NB4 (cell line): ENCODE measurements at regions not wholly inside any gene's neighbourhood (a gene's known extent, or its start where the extent isn't known, plus 50 kb on each side); places are given as distances from the start of the nearest gene placed in this dataset.
A peak's percentile ranks its signal among the peaks of the same experiment; 100 is the strongest.

Experiments used
- DNase-seq: peaks from one replicate; pipeline ENCODE4 v3.0.0; 2010; ENCODE audit warnings: low read depth
- H3K4me3 ChIP-seq: one replicate; pipeline ENCODE4 v1.5.1; 2011; ENCODE audit warnings: mild to moderate bottlenecking, low read depth, low read length, moderate library complexity
- MYC ChIP-seq: IDR thresholded peaks from 2 replicates; pipeline ENCODE4 v1.6.1; 2011; ENCODE audit warnings: low read depth, low read length
- POLR2A ChIP-seq: IDR thresholded peaks from 2 replicates; pipeline ENCODE4 v1.6.1; 2011; ENCODE audit warnings: mild to moderate bottlenecking; ENCODE audit not compliant: insufficient read length; ENCODE audit errors: extremely low read depth
- TF ChIP-seq, protein P1 (sequence below): IDR thresholded peaks from one replicate; pipeline ENCODE4 v1.5.1; 2012; ENCODE audit warnings: low read depth, low read length
- TF ChIP-seq, protein P2 (sequence below): IDR thresholded peaks from 2 replicates; pipeline ENCODE4 v1.6.1; 2011; ENCODE audit warnings: low read depth, low read length

DNA sequence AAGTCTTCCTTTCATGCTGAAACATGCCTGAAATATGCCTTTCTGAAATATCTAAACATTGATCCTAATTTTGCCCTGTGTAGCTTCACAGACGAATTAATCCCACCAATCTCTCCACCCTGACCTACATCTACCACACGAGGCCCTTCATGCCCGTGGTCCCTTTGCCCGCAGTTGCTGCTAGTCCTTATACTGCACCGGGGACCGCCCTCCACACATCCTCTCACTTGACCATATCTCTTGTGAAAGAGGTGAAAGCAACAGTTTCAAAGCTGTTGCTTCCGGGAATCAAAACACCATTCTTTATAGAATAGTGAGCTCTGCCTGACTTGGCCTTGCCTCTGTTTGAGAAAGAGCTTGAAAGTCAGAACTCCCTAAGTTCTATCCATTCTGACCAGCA, 499.5 kb downstream of the NTRK3 start:
- peak; percentile 11 for DNase-seq
- TF ChIP-seq MYC (no peak), POLR2A (no peak)
- TF ChIP-seq, protein P1, sequence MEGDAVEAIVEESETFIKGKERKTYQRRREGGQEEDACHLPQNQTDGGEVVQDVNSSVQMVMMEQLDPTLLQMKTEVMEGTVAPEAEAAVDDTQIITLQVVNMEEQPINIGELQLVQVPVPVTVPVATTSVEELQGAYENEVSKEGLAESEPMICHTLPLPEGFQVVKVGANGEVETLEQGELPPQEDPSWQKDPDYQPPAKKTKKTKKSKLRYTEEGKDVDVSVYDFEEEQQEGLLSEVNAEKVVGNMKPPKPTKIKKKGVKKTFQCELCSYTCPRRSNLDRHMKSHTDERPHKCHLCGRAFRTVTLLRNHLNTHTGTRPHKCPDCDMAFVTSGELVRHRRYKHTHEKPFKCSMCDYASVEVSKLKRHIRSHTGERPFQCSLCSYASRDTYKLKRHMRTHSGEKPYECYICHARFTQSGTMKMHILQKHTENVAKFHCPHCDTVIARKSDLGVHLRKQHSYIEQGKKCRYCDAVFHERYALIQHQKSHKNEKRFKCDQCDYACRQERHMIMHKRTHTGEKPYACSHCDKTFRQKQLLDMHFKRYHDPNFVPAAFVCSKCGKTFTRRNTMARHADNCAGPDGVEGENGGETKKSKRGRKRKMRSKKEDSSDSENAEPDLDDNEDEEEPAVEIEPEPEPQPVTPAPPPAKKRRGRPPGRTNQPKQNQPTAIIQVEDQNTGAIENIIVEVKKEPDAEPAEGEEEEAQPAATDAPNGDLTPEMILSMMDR, result no peak
- TF ChIP-seq, protein P2, sequence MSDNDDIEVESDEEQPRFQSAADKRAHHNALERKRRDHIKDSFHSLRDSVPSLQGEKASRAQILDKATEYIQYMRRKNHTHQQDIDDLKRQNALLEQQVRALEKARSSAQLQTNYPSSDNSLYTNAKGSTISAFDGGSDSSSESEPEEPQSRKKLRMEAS, result no peak
- no peak overlapping the region for H3K4me3 ChIP-seq

DNA sequence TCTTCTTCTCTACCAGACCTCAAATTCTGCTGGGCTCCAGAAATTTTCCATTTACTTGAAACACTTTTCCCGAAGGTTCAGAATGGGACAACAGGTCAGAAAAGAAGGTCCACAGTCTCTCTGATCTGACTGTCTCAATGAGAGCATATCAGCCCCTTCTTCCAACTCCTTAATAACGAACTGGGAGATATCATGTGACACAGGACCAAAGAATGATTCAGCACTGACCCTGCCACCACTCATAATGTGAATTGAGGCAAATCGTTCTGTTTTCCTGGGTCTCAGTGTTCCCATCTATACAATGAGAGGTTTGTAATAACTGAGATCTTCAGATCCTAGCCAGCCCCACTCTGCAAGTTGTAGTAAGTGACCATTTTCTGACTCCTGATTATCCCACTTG, 500.5 kb downstream of the NTRK3 start:
- no peak overlapping the region for H3K4me3 ChIP-seq
- no peak for DNase-seq
- TF ChIP-seq, protein P2, result no peak
- TF ChIP-seq, protein P1, result no peak
- TF ChIP-seq MYC, result no peak
- no peak for TF ChIP-seq POLR2A

DNA sequence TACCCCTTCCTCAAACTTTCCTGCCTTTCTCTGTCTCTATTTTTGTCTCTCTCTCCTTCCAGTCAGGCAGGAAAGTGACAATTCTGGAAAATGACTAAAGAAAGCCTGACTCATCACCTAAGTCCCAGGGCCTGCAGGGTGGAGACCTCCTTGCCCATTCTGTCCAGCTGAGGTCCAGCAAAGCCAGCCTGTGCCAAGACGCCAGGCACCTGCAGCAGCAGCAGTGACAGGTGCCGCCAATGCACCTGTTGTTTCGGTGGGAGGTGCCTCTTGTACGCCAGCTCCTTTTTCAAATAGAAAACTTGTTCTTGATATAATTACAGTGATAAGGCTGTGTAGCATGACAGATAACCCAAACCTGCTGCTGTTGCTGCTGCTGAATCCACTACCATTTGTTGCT, 501.3 kb downstream of the NTRK3 start:
- no peak for DNase-seq
- no peak overlapping the region for H3K4me3 ChIP-seq
- TF ChIP-seq MYC (no peak), POLR2A (no peak)
- TF ChIP-seq, protein P1, result no peak
- TF ChIP-seq, protein P2, result no peak

DNA sequence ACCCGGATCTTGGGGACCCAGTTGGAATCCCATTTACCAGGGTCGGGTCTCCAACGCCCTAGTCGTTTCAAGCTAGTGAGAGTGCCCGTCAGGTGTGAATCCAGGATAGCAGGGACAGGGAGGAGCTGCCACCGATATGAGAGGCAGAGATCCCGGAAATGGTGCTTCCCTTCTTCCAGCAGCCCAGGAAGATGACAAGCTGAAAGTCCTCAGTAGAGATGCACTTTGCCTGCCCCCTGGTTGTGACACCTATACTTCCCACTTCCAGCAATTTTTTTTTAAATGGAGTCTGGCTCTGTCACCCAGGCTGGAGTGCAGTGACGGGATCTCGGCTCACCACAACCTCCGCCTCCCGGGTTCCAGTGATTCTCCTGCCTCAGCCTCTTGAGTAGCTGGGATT, 503.0 kb downstream of the NTRK3 start:
- TF ChIP-seq, protein P2, result no peak
- TF ChIP-seq, protein P1, result no peak
- TF ChIP-seq MYC (no peak), POLR2A (no peak)
- no peak overlapping the region for H3K4me3 ChIP-seq
- DNase-seq, result no peak

DNA sequence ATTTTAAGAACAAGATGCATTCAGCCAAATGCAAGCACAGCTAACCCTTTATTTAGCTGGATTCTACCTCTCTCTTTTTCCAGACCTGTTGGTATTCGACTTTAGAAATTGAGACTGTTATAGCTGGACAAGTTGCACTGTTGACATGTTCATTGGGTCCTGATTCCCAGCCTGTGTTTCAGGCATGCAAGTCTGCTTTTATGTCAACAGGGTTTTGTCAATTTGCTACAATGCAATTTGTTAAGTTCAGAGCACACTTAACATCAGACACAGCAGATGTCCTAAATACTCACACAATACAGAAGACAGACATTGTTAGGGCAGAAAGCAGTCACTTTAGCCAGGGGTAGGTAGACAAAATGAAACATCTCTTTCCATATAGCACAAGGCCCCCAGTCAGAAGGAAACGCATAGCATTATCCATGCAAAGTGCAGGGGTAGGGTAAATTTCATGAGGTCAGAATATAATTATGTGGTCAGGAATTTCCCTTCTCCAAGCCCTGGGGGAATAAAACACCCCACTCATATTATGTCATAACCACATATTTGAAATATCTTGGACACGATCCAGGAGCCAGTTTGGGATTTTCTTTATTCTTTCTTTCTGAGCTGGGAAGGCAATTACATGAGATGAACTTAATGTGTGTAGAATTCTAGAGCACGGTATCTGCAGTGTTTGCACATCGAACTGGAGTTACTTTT, 504.1 kb downstream of the NTRK3 start:
- TF ChIP-seq MYC (no peak), POLR2A (no peak)
- TF ChIP-seq, protein P1, result no peak
- TF ChIP-seq, protein P2, result no peak
- no peak for DNase-seq
- no peak overlapping the region for H3K4me3 ChIP-seq
